Vagina (tissue), 2 donors: ENCODE measurements at regions not wholly inside any gene's neighbourhood (a gene's known extent, or its start where the extent isn't known, plus 50 kb on each side); places are given as distances from the start of the nearest gene placed in this dataset.

Source experiments
- POLR2A ChIP-seq, 2 donors: fragments of 450-650 bp; IDR thresholded peaks; one replicate each; pipeline ENCODE4 v1.6.1; 2017; ENCODE audit warnings: antibody characterized with exemption in 2 of 2, mild to moderate bottlenecking in 2 of 2, moderate library complexity in 2 of 2
- TF ChIP-seq, protein P1 (sequence below), 3 experiments: fragments of 450-650 bp in 2 of 3; fragments of 200-600 bp in 1 of 3; sonication (generic) in 1 of 3; IDR thresholded peaks; one replicate each; pipeline ENCODE4 v1.5.1; 2017 to 2019; ENCODE audit warnings: antibody characterized with exemption in 3 of 3, mild to moderate bottlenecking in 2 of 3, moderate library complexity in 2 of 3

- TF ChIP-seq, protein P1, sequence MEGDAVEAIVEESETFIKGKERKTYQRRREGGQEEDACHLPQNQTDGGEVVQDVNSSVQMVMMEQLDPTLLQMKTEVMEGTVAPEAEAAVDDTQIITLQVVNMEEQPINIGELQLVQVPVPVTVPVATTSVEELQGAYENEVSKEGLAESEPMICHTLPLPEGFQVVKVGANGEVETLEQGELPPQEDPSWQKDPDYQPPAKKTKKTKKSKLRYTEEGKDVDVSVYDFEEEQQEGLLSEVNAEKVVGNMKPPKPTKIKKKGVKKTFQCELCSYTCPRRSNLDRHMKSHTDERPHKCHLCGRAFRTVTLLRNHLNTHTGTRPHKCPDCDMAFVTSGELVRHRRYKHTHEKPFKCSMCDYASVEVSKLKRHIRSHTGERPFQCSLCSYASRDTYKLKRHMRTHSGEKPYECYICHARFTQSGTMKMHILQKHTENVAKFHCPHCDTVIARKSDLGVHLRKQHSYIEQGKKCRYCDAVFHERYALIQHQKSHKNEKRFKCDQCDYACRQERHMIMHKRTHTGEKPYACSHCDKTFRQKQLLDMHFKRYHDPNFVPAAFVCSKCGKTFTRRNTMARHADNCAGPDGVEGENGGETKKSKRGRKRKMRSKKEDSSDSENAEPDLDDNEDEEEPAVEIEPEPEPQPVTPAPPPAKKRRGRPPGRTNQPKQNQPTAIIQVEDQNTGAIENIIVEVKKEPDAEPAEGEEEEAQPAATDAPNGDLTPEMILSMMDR (IDR thresholded peaks at IDR 0.05): no peak
- TF ChIP-seq POLR2A (IDR thresholded peaks at IDR 0.05): no peak
Measured at GRCh38 chr16:48004141-48004695, 151.6 kb downstream of the ABCC12 start.
